ENCODE measurements at regions not wholly inside any gene's neighbourhood (a gene's known extent, or its start where the extent isn't known, plus 50 kb on each side); places are given as distances from the start of the nearest gene placed in this dataset.

DNA sequence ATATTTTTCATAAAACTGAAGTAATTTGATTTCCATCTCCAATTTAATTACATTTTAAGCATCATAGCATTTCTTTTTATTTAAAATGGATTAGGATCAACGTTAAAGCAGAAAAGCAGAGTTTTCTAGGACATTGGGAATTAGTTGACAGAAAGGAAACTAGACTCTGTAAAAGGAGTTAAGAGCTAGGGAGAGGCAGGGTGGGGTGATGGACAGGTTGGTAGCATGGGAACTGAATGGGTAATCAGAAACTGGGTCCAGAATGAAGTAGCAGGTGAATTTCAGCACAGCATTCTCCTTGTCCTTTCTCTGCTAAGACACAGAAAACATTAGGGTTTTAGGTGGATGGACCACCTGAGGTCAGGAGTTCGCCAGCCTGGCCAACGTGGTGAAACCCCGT lies 97.6 kb downstream of the ANAPC4 start:
- DNase-seq (ENCODE audit: low read depth) = no peak
- TF ChIP-seq, protein P1, sequence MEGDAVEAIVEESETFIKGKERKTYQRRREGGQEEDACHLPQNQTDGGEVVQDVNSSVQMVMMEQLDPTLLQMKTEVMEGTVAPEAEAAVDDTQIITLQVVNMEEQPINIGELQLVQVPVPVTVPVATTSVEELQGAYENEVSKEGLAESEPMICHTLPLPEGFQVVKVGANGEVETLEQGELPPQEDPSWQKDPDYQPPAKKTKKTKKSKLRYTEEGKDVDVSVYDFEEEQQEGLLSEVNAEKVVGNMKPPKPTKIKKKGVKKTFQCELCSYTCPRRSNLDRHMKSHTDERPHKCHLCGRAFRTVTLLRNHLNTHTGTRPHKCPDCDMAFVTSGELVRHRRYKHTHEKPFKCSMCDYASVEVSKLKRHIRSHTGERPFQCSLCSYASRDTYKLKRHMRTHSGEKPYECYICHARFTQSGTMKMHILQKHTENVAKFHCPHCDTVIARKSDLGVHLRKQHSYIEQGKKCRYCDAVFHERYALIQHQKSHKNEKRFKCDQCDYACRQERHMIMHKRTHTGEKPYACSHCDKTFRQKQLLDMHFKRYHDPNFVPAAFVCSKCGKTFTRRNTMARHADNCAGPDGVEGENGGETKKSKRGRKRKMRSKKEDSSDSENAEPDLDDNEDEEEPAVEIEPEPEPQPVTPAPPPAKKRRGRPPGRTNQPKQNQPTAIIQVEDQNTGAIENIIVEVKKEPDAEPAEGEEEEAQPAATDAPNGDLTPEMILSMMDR (IDR thresholded peaks at IDR 0.05; ENCODE audit: control insufficient read depth, extremely low read depth, insufficient read depth) = no peak

DNA sequence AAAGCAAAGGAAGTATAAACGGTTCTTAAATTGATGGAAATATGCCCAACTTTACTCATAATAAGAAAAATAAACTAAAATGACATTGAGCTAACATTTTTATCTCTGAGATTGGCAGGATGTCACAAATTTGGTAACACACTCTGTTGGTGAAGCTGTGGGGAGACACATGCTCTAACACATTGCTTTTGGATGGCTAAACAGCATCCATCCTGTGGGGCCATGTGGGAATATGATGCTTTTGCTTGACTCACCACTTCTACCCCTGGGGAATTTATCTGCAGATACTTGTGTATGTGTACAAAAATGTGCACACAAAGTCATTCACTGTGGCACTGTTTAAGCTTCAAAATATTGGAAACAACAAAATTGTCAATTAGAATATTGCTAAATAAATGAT lies 100.2 kb downstream of the ANAPC4 start:
- no peak for DNase-seq (ENCODE audit: low read depth)
- no peak overlapping the region for H3K4me3 ChIP-seq (ENCODE audit: low read depth, low read length)
- TF ChIP-seq, protein P1 (IDR thresholded peaks at IDR 0.05; ENCODE audit: control insufficient read depth, extremely low read depth, insufficient read depth) = no peak

More for the DNA sequence above, 97.6 kb downstream of the ANAPC4 start:
- H3K4me3 ChIP-seq (ENCODE audit: low read depth, low read length) = no peak overlapping the region

DNA sequence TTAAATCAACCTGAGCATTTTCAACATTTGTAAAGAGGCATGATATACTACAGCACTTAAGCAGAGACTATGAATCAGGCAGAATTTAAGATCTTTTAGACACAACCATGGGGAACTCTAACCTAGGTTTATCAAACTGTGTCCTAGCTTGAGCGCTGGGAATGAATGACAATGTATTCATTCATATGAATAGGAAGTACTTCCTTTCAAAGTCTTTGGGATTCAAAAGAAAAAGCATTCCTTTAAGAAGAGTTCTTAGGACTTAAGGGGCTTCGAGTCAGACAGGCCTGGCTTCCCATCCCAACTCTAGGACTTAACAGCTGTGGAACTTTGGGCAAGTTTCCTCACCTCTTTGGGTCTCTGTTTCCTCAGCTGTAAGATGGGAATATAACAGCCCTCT lies 104.6 kb downstream of the ANAPC4 start:
- TF ChIP-seq, protein P1 (IDR thresholded peaks at IDR 0.05; ENCODE audit: control insufficient read depth, extremely low read depth, insufficient read depth) = no peak
- H3K4me3 ChIP-seq (ENCODE audit: low read depth, low read length) = no peak overlapping the region
- DNase-seq (ENCODE audit: low read depth) = no peak

DNA sequence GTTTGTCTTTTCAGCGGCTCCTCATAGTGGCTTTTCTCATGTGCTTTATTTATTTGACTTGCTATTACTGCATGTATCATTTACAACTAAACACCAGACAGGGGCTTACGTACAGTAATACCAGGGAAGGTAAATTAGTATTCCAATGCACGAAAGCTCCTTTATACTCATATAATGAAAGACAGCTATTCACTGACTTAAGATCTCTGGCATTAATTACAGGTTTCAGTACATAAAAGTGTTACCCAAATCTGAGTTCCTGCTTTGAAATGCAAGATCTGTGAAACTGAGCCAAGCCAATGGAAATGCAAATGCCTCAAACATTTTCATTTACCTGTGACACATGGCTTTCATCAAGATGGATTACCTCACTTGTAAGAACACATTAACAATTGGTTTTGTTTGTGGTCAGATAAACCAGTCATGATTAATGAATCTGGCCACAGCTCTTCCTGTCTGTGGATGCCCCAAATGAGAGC lies 107.2 kb downstream of the ANAPC4 start:
- H3K4me3 ChIP-seq (ENCODE audit: low read depth, low read length) = no peak overlapping the region
- DNase-seq (ENCODE audit: low read depth) = no peak
- TF ChIP-seq, protein P1 (IDR thresholded peaks at IDR 0.05; ENCODE audit: control insufficient read depth, extremely low read depth, insufficient read depth) = no peak

DNA sequence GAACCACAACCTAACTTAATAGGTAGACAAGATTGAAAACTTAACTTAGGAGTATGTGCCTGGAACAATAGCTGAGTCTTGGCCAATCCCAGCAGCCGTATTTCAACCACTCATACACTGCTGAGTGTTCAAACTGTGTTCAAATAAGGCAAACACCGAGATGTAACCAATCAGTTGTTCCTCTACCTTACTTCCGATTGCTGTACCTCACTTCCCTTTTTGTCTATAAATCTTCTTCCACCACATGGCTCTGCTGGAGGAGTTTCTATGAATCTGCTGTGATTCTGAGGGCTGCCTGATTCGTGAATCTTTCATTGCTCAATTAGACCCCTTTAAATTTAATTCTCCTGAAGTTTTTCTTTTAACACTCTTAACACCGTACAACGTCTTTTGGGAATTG lies 108.0 kb downstream of the ANAPC4 start:
- DNase-seq (ENCODE audit: low read depth) = no peak
- no peak overlapping the region for H3K4me3 ChIP-seq (ENCODE audit: low read depth, low read length)
- TF ChIP-seq, protein P1 (IDR thresholded peaks at IDR 0.05; ENCODE audit: control insufficient read depth, extremely low read depth, insufficient read depth) = no peak

DNA sequence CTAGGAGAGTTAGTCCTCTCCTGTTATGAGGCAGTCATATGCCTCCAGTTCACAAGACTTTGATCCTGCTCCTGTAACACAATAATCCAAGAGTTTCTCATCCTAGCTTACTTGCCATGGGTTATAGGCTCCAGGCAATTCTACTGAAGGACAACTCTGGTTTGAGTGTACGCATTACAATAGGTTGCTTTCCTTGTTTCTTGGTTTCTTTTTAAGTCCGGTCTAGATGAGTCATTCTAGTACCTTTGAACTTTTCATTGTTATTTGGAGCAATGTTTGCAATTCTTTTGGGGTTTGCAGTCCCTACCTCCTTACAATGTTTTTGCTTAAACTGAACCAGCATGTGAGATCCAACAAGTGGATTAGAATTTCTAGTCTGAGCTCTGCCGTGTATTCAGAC lies 109.1 kb downstream of the ANAPC4 start:
- TF ChIP-seq, protein P1 (IDR thresholded peaks at IDR 0.05; ENCODE audit: control insufficient read depth, extremely low read depth, insufficient read depth) = no peak
- DNase-seq (ENCODE audit: low read depth) = no peak
- no peak overlapping the region for H3K4me3 ChIP-seq (ENCODE audit: low read depth, low read length)

DNA sequence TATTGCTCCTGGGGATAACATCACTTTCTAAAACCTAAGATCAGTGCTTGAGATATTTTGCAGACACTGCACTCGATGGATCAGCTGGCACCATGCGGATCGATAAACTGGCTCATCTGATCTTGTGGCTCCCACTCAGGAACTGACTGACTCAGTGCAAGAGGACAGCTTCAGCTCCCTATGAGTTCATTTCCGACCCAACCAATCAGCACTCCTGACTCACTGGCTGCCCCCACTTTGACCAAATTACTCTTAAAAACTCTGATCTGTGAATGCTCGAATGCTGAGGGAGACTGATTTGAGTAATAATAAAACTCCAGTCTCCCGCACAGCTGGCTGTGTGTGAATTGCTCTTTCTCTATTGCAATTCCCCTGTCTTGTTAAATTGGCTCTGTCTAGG lies 110.1 kb downstream of the ANAPC4 start:
- TF ChIP-seq, protein P1 (IDR thresholded peaks at IDR 0.05; ENCODE audit: control insufficient read depth, extremely low read depth, insufficient read depth) = no peak
- DNase-seq (ENCODE audit: low read depth) = no peak
- H3K4me3 ChIP-seq (ENCODE audit: low read depth, low read length) = no peak overlapping the region

Measured in LNCaP clone FGC (cell line).